ENCODE measurements at regions not wholly inside any gene's neighbourhood (a gene's known extent, or its start where the extent isn't known, plus 50 kb on each side); places are given as distances from the start of the nearest gene placed in this dataset.

GRCh38 chr12:65647074-65647473 is 177.2 kb upstream of the HMGA2 start:
- Histone ChIP-seq H3K27ac (no peak overlapping the region), H3K4me3 (no peak overlapping the region), H3K9me3 (no peaks in the 10 kb centered on the region), H3K27me3 (peaks cover 0 to 4% of the 10 kb centered on the region in 2 donors), H3K4me1 (no peaks in the 10 kb centered on the region), H3K36me3 (no peaks in the 10 kb centered on the region)
- no peak for DNase-seq (ENCODE audit: low spot score in 2 of 2)
- 95% methylated on average over 9 of the region's 9 CpGs for WGBS, 2 donors
- TF ChIP-seq EP300 (IDR thresholded peaks at IDR 0.05) = no peak
- TF ChIP-seq, protein P1, sequence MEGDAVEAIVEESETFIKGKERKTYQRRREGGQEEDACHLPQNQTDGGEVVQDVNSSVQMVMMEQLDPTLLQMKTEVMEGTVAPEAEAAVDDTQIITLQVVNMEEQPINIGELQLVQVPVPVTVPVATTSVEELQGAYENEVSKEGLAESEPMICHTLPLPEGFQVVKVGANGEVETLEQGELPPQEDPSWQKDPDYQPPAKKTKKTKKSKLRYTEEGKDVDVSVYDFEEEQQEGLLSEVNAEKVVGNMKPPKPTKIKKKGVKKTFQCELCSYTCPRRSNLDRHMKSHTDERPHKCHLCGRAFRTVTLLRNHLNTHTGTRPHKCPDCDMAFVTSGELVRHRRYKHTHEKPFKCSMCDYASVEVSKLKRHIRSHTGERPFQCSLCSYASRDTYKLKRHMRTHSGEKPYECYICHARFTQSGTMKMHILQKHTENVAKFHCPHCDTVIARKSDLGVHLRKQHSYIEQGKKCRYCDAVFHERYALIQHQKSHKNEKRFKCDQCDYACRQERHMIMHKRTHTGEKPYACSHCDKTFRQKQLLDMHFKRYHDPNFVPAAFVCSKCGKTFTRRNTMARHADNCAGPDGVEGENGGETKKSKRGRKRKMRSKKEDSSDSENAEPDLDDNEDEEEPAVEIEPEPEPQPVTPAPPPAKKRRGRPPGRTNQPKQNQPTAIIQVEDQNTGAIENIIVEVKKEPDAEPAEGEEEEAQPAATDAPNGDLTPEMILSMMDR (IDR thresholded peaks at IDR 0.05) = no peak
- no peak for TF ChIP-seq POLR2A (IDR thresholded peaks at IDR 0.05)

DNA sequence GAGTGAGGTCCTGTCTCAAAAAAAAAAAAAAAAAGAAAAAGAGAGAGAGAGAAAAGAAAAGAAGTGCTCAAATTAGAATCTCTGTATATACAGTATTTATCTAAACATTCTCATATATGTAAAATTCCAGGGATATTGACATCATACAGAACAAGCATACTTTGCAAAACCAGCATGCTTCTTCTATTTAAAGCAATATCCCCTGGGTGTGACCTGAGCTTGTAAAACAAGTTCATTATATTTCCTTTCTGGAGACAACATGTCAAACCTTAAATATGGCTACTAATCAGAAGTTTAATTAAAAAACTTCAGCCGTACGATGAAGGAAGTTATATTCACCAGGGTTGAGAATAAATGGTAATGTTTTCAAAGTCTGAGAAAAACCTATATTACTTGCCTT is 175.8 kb upstream of the HMGA2 start:
- Histone ChIP-seq H3K27me3 (no peaks in the 10 kb centered on the region), H3K36me3 (no peaks in the 10 kb centered on the region), H3K27ac (no peak overlapping the region), H3K4me3 (no peak overlapping the region), H3K9me3 (no peaks in the 10 kb centered on the region), H3K4me1 (no peaks in the 10 kb centered on the region)
- TF ChIP-seq, protein P1 (IDR thresholded peaks at IDR 0.05) = no peak
- TF ChIP-seq POLR2A (IDR thresholded peaks at IDR 0.05) = no peak
- no peak for TF ChIP-seq EP300 (IDR thresholded peaks at IDR 0.05)
- DNase-seq (ENCODE audit: low spot score in 2 of 2) = no peak
- 57 to 60% methylated on average over 2 of the region's 2 CpGs for WGBS, 2 donors

DNA sequence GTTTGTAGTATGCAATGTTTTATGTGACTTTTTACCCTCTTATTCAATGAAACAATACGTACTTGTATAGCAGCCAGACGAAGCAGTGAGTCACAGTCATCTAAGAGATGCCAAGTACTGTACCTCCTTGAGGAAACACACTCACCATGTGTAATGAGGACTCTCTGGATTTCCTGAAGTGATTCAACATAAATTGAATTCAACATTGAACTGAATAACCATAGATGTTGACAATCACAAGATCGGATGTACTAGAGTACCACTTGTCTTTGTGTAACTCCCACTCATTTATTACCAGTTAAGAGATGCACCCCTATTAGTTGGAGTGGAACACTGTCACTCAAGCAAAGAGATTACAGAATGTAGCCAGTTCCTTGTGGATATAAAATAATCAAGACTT is 175.2 kb upstream of the HMGA2 start:
- 19 to 33% methylated on average over 3 of the region's 3 CpGs for WGBS, 2 donors
- TF ChIP-seq, protein P1 (IDR thresholded peaks at IDR 0.05) = no peak
- peak in 1 of 2 donors; percentile 65 for TF ChIP-seq EP300 (IDR thresholded peaks at IDR 0.05)
- no peaks in the 10 kb centered on the region for H3K4me1 ChIP-seq
- H3K9me3 ChIP-seq = no peaks in the 10 kb centered on the region
- no peaks in the 10 kb centered on the region for H3K27me3 ChIP-seq
- no peak overlapping the region for H3K4me3 ChIP-seq
- H3K27ac ChIP-seq = no peak overlapping the region
- no peaks in the 10 kb centered on the region for H3K36me3 ChIP-seq
- DNase-seq (ENCODE audit: low spot score in 2 of 2) = peak in 1 of 2 donors; percentile 20

DNA sequence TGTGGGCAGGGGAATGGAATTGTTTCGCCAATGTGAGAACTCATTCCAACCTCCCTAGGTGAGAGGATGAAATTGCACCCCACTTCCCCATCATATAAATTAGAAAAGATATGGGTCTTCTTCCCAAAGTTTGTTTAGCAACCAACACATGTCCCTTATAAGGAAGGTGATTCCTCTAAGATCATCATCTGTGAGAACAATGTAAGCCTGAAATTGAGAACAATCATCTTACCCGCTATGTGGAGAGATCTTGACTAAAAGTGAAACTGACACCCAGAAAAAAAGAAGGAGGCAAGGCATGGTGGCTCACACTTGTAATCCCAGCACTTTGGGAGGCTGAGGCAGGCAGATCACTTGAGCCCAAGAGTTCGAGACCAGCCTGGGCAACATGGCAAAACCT is 173.2 kb upstream of the HMGA2 start:
- Histone ChIP-seq H3K4me3 (no peak overlapping the region), H3K9me3 (no peaks in the 10 kb centered on the region), H3K27me3 (no peaks in the 10 kb centered on the region), H3K27ac (no peak overlapping the region), H3K36me3 (no peaks in the 10 kb centered on the region), H3K4me1 (no peaks in the 10 kb centered on the region)
- TF ChIP-seq EP300 (IDR thresholded peaks at IDR 0.05) = no peak
- no peak for TF ChIP-seq POLR2A (IDR thresholded peaks at IDR 0.05)
- TF ChIP-seq, protein P1 (IDR thresholded peaks at IDR 0.05) = no peak
- no peak for DNase-seq (ENCODE audit: low spot score in 2 of 2)
- 91 to 99% methylated on average over 3 of the region's 3 CpGs for WGBS, 2 donors

DNA sequence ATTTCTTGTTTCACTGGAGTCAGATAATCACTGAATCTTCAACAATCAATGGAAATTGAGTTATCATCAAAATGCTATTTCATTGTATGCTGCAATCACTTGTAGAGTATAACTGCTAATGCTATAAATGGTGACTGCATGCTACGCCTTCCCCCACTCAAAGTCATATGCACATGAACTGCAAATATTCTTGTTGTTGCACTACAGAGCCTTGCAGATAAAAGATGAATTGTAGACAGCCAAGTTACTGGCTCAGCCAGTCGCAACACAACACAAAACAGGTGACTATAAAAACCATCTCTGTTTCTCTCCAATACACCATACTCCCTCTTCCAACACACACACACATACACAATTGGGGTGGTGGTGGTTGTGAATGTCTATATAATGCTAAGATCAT is 171.0 kb upstream of the HMGA2 start:
- Histone ChIP-seq H3K27me3 (no peaks in the 10 kb centered on the region), H3K4me3 (no peak overlapping the region), H3K9me3 (no peaks in the 10 kb centered on the region), H3K4me1 (no peaks in the 10 kb centered on the region), H3K27ac (no peak overlapping the region), H3K36me3 (no peaks in the 10 kb centered on the region)
- 81 to 87% methylated on average over 2 of the region's 2 CpGs for WGBS, 2 donors
- TF ChIP-seq, protein P1 (IDR thresholded peaks at IDR 0.05) = no peak
- TF ChIP-seq POLR2A (IDR thresholded peaks at IDR 0.05) (no peak), EP300 (IDR thresholded peaks at IDR 0.05) (no peak)
- DNase-seq (ENCODE audit: low spot score in 2 of 2) = no peak
